ENCODE measurements at regions not wholly inside any gene's neighbourhood (a gene's known extent, or its start where the extent isn't known, plus 50 kb on each side); places are given as distances from the start of the nearest gene placed in this dataset.
A peak's percentile ranks its signal among the peaks of the same experiment; 100 is the strongest.

- peaks cover 23% of the 10 kb centered on the region for H3K27me3 Mint-ChIP-seq
- no peak overlapping the region for H3K27ac Mint-ChIP-seq
- no peak for DNase-seq
- H3K9me3 Mint-ChIP-seq = peaks cover 15% of the 10 kb centered on the region
- H3K4me1 Mint-ChIP-seq = peaks cover 54% of the 10 kb centered on the region
- CTCF ChIA-PET = no interaction called here
- H3K36me3 Mint-ChIP-seq = peaks cover 15% of the 10 kb centered on the region
- no peak overlapping the region for H3K4me3 Mint-ChIP-seq
Measured at GRCh38 chr7:157487046-157487770, 150.4 kb downstream of the DNAJB6 start.

DNA sequence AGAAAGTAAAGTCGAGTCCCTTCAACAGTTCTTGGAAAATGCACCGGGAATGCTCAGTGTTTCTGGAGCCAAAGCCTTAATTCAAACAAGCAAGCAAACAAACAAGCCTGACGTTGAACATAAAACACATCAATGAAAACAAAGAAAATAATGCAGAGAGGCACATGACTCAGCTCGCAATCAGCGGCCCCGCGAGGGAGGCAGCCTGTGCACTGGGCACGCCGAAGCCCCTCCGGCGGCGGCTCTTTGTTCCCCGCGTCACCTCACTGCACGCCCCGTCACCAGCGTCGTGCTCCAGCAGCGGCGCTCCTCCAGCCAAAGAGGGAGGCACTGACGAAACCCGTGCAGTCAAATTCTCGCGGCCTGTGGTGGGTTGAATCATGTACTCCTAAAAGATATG is 151.5 kb downstream of the DNAJB6 start:
- no peak overlapping the region for H3K4me3 Mint-ChIP-seq
- CTCF ChIA-PET = no interaction called here
- peaks cover 26% of the 10 kb centered on the region for H3K36me3 Mint-ChIP-seq
- no peak overlapping the region for H3K27ac Mint-ChIP-seq
- H3K27me3 Mint-ChIP-seq = peaks cover 28% of the 10 kb centered on the region
- no peak for DNase-seq
- peaks cover 21% of the 10 kb centered on the region for H3K9me3 Mint-ChIP-seq
- peaks cover 62% of the 10 kb centered on the region for H3K4me1 Mint-ChIP-seq

DNA sequence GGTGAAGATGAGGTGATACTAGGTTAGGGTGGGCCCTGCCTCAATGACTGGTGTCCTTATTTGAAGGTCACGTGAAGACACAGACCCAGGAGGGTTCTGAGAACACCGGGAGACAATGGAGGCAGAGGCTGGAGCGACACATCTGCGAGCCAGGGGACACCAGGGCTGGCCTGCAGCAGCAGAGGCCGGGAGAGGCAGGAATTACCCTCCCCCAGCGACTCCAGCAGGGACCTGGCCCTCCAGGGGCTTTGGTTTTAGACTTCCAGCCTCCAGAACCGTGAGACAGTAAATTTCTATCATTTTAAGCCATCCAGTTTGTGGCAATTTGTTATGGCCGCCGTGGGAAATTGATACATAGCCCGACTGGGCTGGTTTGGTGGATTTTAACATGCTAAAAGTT is 152.2 kb downstream of the DNAJB6 start:
- Mint-ChIP-seq H3K9me3 (peaks cover 21% of the 10 kb centered on the region), H3K4me1 (peaks cover 63% of the 10 kb centered on the region), H3K4me3 (no peak overlapping the region), H3K36me3 (peaks cover 28% of the 10 kb centered on the region), H3K27ac (peak overlapping the region; percentile 8), H3K27me3 (peaks cover 35% of the 10 kb centered on the region)
- no peak for DNase-seq
- CTCF ChIA-PET = interaction anchor here (1.0 kb wide), 1 partner anchor 17 kb away, joined by 3 read pairs; no protein-coding TSS in a partner anchor
